HepG2 (cell line): ENCODE measurements at regions not wholly inside any gene's neighbourhood (a gene's known extent, or its start where the extent isn't known, plus 50 kb on each side); places are given as distances from the start of the nearest gene placed in this dataset.

Source experiments
- ATAC-seq: fragments of 200-7000 bp; cut with Tn5 transposase; 3 replicates; pipeline ENCODE4 v1.9.1; 2020; ENCODE audit warnings: mild to moderate bottlenecking, moderate library complexity
- BruUV-seq: library from RNA; stranded (reverse); fragments of 400-500 nt; replicated peaks from 2 replicates; lab custom pipeline; 2021; lab: Mats Ljungman, UMichigan
- CTCF ChIA-PET: fragments of 300-600 bp; formaldehyde crosslinking; extraction: SDS; loops from one replicate; lab custom pipeline; 2021; ENCODE audit warnings: low total read pairs, inconsistent platforms, low intra/inter-chr PET ratio; lab: Yijun Ruan, JAX
- POLR2A ChIA-PET: fragments of 350-600 bp; sonication (Branson Sonifier 250); formaldehyde crosslinking; loops from one replicate; lab custom pipeline; 2020; ENCODE audit warnings: antibody characterized with exemption, inconsistent platforms; lab: Yijun Ruan, JAX
- DNase-seq: peaks from one replicate; pipeline ENCODE4 v3.0.0-alpha.2; 2015; ENCODE audit warnings: low spot score
- FAIRE-seq: peaks from 3 replicates; lab custom pipeline; 2011; peaks lifted over from hg19 to GRCh38; lab: Jason Lieb, UNC
- H2AFZ ChIP-seq: one replicate; pipeline ENCODE4 v1.6.1; 2011; ENCODE audit warnings: low read length, inconsistent platforms
- H3K27ac ChIP-seq: fragments of 300-600 bp; 3 replicates; pipeline ENCODE4 v1.8.0; 2011; ENCODE audit warnings: mixed run types, mild to moderate bottlenecking, mixed read lengths, low read length, inconsistent platforms; ENCODE audit not compliant: insufficient read depth; ENCODE audit errors: extremely low read length
- H3K27me3 ChIP-seq, 2 experiments: fragments of 200-600 bp in 1 of 2; 2 replicates in 1 of 2; 3 replicates in 1 of 2; pipeline versions ENCODE4 v1.6.0 to v1.8.0; 2011; ENCODE audit warnings: low read length in 2 of 2, mild to moderate bottlenecking in 2 of 2, moderate library complexity in 2 of 2, inconsistent platforms in 1 of 2; ENCODE audit not compliant: insufficient read depth in 2 of 2, control insufficient read depth in 1 of 2
- H3K36me3 ChIP-seq, 2 experiments: fragments of 200-600 bp in 1 of 2; replicated peaks in 1 of 2; 2 replicates in 1 of 2; 3 replicates in 1 of 2; pipeline versions ENCODE4 v1.5.1 to v1.8.0; 2011; ENCODE audit warnings: low read length in 2 of 2, inconsistent platforms in 1 of 2; ENCODE audit not compliant: insufficient read depth in 2 of 2, control insufficient read depth in 1 of 2
- H3K4me1 ChIP-seq: 2 replicates; pipeline ENCODE4 v1.5.1; 2012; ENCODE audit warnings: low read length, inconsistent platforms; ENCODE audit not compliant: insufficient read depth
- H3K4me2 ChIP-seq: 2 replicates; pipeline ENCODE4 v1.6.0; 2011; ENCODE audit warnings: low read depth, low read length, inconsistent platforms
- H3K4me3 ChIP-seq, 3 experiments: fragments of 200-600 bp in 1 of 3; sonication (generic), shearing (Covaris generic) in 1 of 3; replicated peaks in 1 of 3; 2 replicates each; pipeline ENCODE4 v1.5.1; 2011 to 2016; ENCODE audit warnings: low read length in 3 of 3, inconsistent platforms in 2 of 3, low read depth in 2 of 3, mild to moderate bottlenecking in 2 of 3, control low read depth in 1 of 3, mixed read lengths in 1 of 3; ENCODE audit not compliant: insufficient read depth in 1 of 3
- H3K79me2 ChIP-seq: one replicate; pipeline ENCODE4 v1.6.1; 2011; ENCODE audit warnings: low read length, inconsistent platforms; ENCODE audit not compliant: insufficient read depth
- H3K9ac ChIP-seq: 2 replicates; pipeline ENCODE4 v1.6.0; 2011; ENCODE audit warnings: mild to moderate bottlenecking, low read depth, low read length, inconsistent platforms; ENCODE audit not compliant: insufficient read depth
- H3K9me3 ChIP-seq: 2 replicates; pipeline ENCODE4 v1.5.1; 2012; ENCODE audit warnings: mild to moderate bottlenecking, low read length
- H4K20me1 ChIP-seq: 2 replicates; pipeline ENCODE4 v1.6.0; 2011; ENCODE audit warnings: inconsistent platforms, mild to moderate bottlenecking, low read length, moderate library complexity; ENCODE audit not compliant: insufficient read depth
- CREM ChIP-seq, 2 experiments: sonication (generic) in 1 of 2; formaldehyde crosslinking in 1 of 2; IDR thresholded peaks; 2 replicates each; pipeline versions ENCODE4 v1.4.0 to v1.6.1; 2016 to 2020; ENCODE audit warnings: antibody characterized with exemption in 1 of 2, mild to moderate bottlenecking in 1 of 2, missing genetic modification reagents in 1 of 2
- DMAP1 ChIP-seq: IDR thresholded peaks from 2 replicates; pipeline ENCODE4 v1.6.1; 2016
- GABPB1 ChIP-seq: IDR thresholded peaks from 2 replicates; pipeline ENCODE4 v1.6.1; 2016; ENCODE audit warnings: mild to moderate bottlenecking, missing genetic modification reagents, moderate library complexity, missing compliant biosample characterization
- HOXA5 ChIP-seq: sonication (generic); formaldehyde crosslinking; IDR thresholded peaks from 2 replicates; pipeline ENCODE4 v1.4.0; 2020; ENCODE audit warnings: missing genetic modification reagents
- MATR3 ChIP-seq: sonication (generic); formaldehyde crosslinking; IDR thresholded peaks from 2 replicates; pipeline ENCODE4 v1.4.0; 2020; ENCODE audit warnings: missing genetic modification reagents
- MED1 ChIP-seq: sonication (generic); formaldehyde crosslinking; IDR thresholded peaks from 2 replicates; pipeline ENCODE4 v1.4.0; 2020; ENCODE audit warnings: missing genetic modification reagents
- RXRB ChIP-seq: IDR thresholded peaks from 2 replicates; pipeline ENCODE4 v1.6.1; 2016; ENCODE audit warnings: borderline replicate concordance, missing genetic modification reagents, missing compliant biosample characterization
- SMAD1 ChIP-seq: sonication (generic); formaldehyde crosslinking; IDR thresholded peaks from 2 replicates; pipeline ENCODE4 v1.4.0; 2020; ENCODE audit warnings: missing genetic modification reagents, low read depth, mild to moderate bottlenecking, borderline replicate concordance
- ZNF337 ChIP-seq: sonication (generic); formaldehyde crosslinking; IDR thresholded peaks from 2 replicates; pipeline ENCODE4 v1.5.1; 2020; ENCODE audit warnings: missing genetic modification reagents, low read depth, mild to moderate bottlenecking, borderline replicate concordance
- ZNF660 ChIP-seq: sonication (generic); formaldehyde crosslinking; IDR thresholded peaks from 2 replicates; pipeline ENCODE4 v1.5.1; 2020; ENCODE audit warnings: mild to moderate bottlenecking, low read depth, missing genetic modification reagents, borderline replicate concordance
- ZNF816 ChIP-seq: sonication (generic); formaldehyde crosslinking; IDR thresholded peaks from 2 replicates; pipeline ENCODE4 v1.8.0; 2022; ENCODE audit warnings: missing genetic modification reagents, mild to moderate bottlenecking, borderline replicate concordance
- WGBS: methylation state at CpG from one replicate; pipeline ENCODE4 v1.1.6; 2017; ENCODE audit warnings: low lambda C conversion rate; 5-methylcytosine and 5-hydroxymethylcytosine counted together
- in situ Hi-C: cut with HindIII; loops from 2 replicates; pipeline ENCODE4 v1.10.0; 2017; ENCODE audit warnings: low pct_unique_long_range_greater_than_20kb; ENCODE audit not compliant: extremely low pct_ligation_motif_present
- intact Hi-C: fragments of 100-400 bp; cut with micrococcal nuclease; formaldehyde crosslinking; loops from one replicate; pipeline ENCODE4 v1.10.0; 2022; ENCODE audit not compliant: unreplicated experiment
- TF ChIP-seq, protein P1 (sequence below): sonication (generic); formaldehyde crosslinking; IDR thresholded peaks from 2 replicates; pipeline ENCODE4 v1.9.0; 2022; ENCODE audit warnings: low read depth, missing genetic modification reagents
- TF ChIP-seq, protein P2 (sequence below): sonication (generic); formaldehyde crosslinking; IDR thresholded peaks from 2 replicates; pipeline ENCODE4 v1.4.0; 2020; ENCODE audit warnings: mild to moderate bottlenecking, missing genetic modification reagents
- TF ChIP-seq, protein P3 (sequence below): IDR thresholded peaks from 2 replicates; pipeline ENCODE4 v1.6.1; 2012; ENCODE audit warnings: low read depth, low read length, improper control_type of control experiment

DNA sequence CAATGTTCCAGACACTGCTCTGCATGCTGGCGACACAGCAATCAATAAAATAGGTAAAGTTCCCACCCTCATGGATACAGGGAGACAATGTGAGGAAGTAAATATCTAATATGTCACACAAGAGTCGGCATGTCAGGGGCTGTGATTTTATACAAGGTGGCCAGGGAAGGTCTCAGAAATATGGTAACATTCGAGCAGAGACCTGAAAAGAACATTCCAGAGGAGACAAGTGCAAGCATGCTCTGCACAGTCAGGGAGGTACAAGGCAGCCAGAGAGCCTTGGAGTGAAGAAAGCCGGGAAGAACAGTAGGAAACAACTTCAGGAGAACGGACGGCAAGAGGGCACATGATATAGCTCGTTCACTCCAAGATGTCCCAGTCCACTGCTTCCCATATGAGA lies 89.2 kb upstream of the ZNF462 start:
- peaks cover 0 to 1% of the 10 kb centered on the region in 2 experiments; a peak in 1 of 5 replicates for H3K27me3 ChIP-seq
- no TSS peak for BruUV-seq
- H3K4me3 ChIP-seq, result no peak overlapping the region
- no peak overlapping the region for H3K4me2 ChIP-seq
- H2AFZ ChIP-seq, result no peak overlapping the region
- H3K4me1 ChIP-seq, result no peaks in the 10 kb centered on the region
- H3K9me3 ChIP-seq, result no peaks in the 10 kb centered on the region
- intact Hi-C loops (no loop called here), in situ Hi-C loops (no loop called here)
- ChIA-PET CTCF (no interaction called here), POLR2A (no interaction called here)
- no peaks in the 10 kb centered on the region for H4K20me1 ChIP-seq
- DNase-seq (no peak), FAIRE-seq (no peak), ATAC-seq (no peak)
- TF ChIP-seq ZNF660 (no peak), HOXA5 (no peak), MATR3 (CRISPR knock-in tag) (no peak), MED1 (CRISPR knock-in tag) (no peak)
- TF ChIP-seq, protein P1, sequence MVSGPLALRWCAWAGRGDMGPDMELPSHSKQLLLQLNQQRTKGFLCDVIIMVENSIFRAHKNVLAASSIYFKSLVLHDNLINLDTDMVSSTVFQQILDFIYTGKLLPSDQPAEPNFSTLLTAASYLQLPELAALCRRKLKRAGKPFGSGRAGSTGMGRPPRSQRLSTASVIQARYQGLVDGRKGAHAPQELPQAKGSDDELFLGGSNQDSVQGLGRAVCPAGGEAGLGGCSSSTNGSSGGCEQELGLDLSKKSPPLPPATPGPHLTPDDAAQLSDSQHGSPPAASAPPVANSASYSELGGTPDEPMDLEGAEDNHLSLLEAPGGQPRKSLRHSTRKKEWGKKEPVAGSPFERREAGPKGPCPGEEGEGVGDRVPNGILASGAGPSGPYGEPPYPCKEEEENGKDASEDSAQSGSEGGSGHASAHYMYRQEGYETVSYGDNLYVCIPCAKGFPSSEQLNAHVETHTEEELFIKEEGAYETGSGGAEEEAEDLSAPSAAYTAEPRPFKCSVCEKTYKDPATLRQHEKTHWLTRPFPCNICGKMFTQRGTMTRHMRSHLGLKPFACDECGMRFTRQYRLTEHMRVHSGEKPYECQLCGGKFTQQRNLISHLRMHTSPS, result no peak
- H3K36me3 ChIP-seq, result no peaks in the 10 kb centered on the region
- no peak overlapping the region for H3K27ac ChIP-seq
- H3K9ac ChIP-seq, result no peak overlapping the region
- WGBS, result 17% methylated on average over 7 of the region's 7 CpGs
- H3K79me2 ChIP-seq, result no peaks in the 10 kb centered on the region

DNA sequence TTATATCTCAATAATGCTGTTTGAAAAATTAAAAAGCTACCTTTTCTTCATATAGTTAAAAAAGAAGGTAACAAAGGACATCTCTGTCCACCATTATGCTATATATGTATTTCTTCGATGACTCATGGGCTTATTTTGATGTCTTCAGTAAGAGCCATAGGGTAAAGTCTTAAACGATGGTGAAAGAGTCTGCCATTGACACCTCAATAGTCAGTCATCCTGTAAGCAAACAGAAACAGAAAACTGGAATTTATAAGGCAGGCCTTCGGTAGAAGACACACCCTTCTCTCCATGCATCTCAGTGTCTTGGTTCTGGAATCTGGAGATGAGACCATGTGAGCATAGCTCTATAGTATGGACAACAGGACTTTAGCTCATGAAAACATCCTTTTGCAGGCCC lies 87.0 kb upstream of the ZNF462 start:
- in situ Hi-C loops, result no loop called here
- FAIRE-seq (no peak), DNase-seq (no peak), ATAC-seq (no peak)
- no peaks in the 10 kb centered on the region for H3K4me1 ChIP-seq
- H3K79me2 ChIP-seq, result no peaks in the 10 kb centered on the region
- CTCF ChIA-PET, result no interaction called here
- no peak overlapping the region for H3K4me3 ChIP-seq
- no TSS peak for BruUV-seq
- intact Hi-C loops, result no loop called here
- H4K20me1 ChIP-seq, result no peaks in the 10 kb centered on the region
- H3K27me3 ChIP-seq, result 0 out of 5 replicates have a peak, but pooled peaks cover 0 to 1% of the 10 kb centered on the region in 2 experiments
- H3K9ac ChIP-seq, result no peak overlapping the region
- 2% methylated on average over 3 of the region's 3 CpGs for WGBS
- no peak overlapping the region for H3K27ac ChIP-seq
- H3K9me3 ChIP-seq, result no peaks in the 10 kb centered on the region
- no peak overlapping the region for H3K4me2 ChIP-seq
- H3K36me3 ChIP-seq, result no peaks in the 10 kb centered on the region
- POLR2A ChIA-PET, result no interaction called here
- H2AFZ ChIP-seq, result no peak overlapping the region
- TF ChIP-seq CREM (IDR thresholded peaks at IDR 0.05) (no peak), CREM (CRISPR knock-in tag; IDR thresholded peaks at IDR 0.05) (no peak), SMAD1 (no peak), RXRB (CRISPR knock-in tag) (no peak), GABPB1 (CRISPR knock-in tag) (no peak), ZNF337 (no peak), DMAP1 (CRISPR knock-in tag) (no peak), ZNF816 (no peak)
- TF ChIP-seq, protein P2, sequence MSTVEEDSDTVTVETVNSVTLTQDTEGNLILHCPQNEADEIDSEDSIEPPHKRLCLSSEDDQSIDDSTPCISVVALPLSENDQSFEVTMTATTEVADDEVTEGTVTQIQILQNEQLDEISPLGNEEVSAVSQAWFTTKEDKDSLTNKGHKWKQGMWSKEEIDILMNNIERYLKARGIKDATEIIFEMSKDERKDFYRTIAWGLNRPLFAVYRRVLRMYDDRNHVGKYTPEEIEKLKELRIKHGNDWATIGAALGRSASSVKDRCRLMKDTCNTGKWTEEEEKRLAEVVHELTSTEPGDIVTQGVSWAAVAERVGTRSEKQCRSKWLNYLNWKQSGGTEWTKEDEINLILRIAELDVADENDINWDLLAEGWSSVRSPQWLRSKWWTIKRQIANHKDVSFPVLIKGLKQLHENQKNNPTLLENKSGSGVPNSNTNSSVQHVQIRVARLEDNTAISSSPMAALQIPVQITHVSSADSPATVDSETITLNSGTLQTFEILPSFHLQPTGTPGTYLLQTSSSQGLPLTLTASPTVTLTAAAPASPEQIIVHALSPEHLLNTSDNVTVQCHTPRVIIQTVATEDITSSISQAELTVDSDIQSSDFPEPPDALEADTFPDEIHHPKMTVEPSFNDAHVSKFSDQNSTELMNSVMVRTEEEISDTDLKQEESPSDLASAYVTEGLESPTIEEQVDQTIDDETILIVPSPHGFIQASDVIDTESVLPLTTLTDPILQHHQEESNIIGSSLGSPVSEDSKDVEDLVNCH (CRISPR knock-in tag), result no peak
- TF ChIP-seq, protein P3, sequence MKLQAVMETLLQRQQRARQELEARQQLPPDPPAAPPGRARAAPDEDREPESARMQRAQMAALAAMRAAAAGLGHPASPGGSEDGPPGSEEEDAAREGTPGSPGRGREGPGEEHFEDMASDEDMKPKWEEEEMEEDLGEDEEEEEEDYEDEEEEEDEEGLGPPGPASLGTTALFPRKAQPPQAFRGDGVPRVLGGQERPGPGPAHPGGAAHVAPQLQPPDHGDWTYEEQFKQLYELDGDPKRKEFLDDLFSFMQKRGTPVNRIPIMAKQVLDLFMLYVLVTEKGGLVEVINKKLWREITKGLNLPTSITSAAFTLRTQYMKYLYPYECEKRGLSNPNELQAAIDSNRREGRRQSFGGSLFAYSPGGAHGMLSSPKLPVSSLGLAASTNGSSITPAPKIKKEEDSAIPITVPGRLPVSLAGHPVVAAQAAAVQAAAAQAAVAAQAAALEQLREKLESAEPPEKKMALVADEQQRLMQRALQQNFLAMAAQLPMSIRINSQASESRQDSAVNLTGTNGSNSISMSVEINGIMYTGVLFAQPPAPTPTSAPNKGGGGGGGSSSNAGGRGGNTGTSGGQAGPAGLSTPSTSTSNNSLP, result no peak
